ENCODE measurements at regions not wholly inside any gene's neighbourhood (a gene's known extent, or its start where the extent isn't known, plus 50 kb on each side); places are given as distances from the start of the nearest gene placed in this dataset.
A peak's percentile ranks its signal among the peaks of the same experiment; 100 is the strongest.

GRCh38 chr10:109456566-109457301 lies 466.6 kb downstream of the XPNPEP1 start:
- DNase-seq (ENCODE audit: low spot score), result peak; percentile 18
- Histone ChIP-seq H3K79me2 (no peaks in the 10 kb centered on the region), H3K27ac (no peak overlapping the region), H3K4me3 (peak overlapping the region; percentile 29), H3K4me2 (peak overlapping the region; percentile 99), H3K4me1 (ENCODE audit: insufficient read depth) (no peaks in the 10 kb centered on the region), H3K9me2 (replicated peaks; ENCODE audit: insufficient read depth) (no peaks in the 10 kb centered on the region), H3K9me3 (ENCODE audit: low read depth) (no peaks in the 10 kb centered on the region), H2AFZ (peak overlapping the region; percentile 71), H3K36me3 (replicated peaks; ENCODE audit: insufficient read depth, low read depth) (no peaks in the 10 kb centered on the region), H3K27me3 (peaks cover 45% of the 10 kb centered on the region), H4K20me1 (ENCODE audit: insufficient read depth, poor library complexity, severe bottlenecking) (no peaks in the 10 kb centered on the region)
- TF ChIP-seq EZH2 (IDR thresholded peaks at IDR 0.05; ENCODE audit: borderline replicate concordance) (peak; percentile 44), EZH2phosphoT487 (IDR thresholded peaks at IDR 0.05; ENCODE audit: low read depth, severe bottlenecking, unreplicated experiment) (no peak), CTCF (IDR thresholded peaks at IDR 0.05; ENCODE audit: poor library complexity) (no peak)
- WGBS (ENCODE audit: low lambda C conversion rate, missing lambda C conversion rate), result 1% methylated on average over 56 of the region's 59 CpGs

GRCh38 chr10:109454691-109455090 lies 468.6 kb downstream of the XPNPEP1 start:
- WGBS (ENCODE audit: low lambda C conversion rate, missing lambda C conversion rate), result 32% methylated on average over 1 of the region's 1 CpG
- no peak overlapping the region for H3K27ac ChIP-seq
- no peaks in the 10 kb centered on the region for H3K9me3 ChIP-seq (ENCODE audit: low read depth)
- no peaks in the 10 kb centered on the region for H4K20me1 ChIP-seq (ENCODE audit: insufficient read depth, poor library complexity, severe bottlenecking)
- H3K36me3 ChIP-seq (replicated peaks; ENCODE audit: insufficient read depth, low read depth), result no peaks in the 10 kb centered on the region
- H3K4me2 ChIP-seq, result no peak overlapping the region
- TF ChIP-seq EZH2 (IDR thresholded peaks at IDR 0.05; ENCODE audit: borderline replicate concordance) (no peak), CTCF (IDR thresholded peaks at IDR 0.05; ENCODE audit: poor library complexity) (no peak), EZH2phosphoT487 (IDR thresholded peaks at IDR 0.05; ENCODE audit: low read depth, severe bottlenecking, unreplicated experiment) (no peak)
- H3K27me3 ChIP-seq, result peaks cover 40% of the 10 kb centered on the region
- H2AFZ ChIP-seq, result no peak overlapping the region
- H3K9me2 ChIP-seq (replicated peaks; ENCODE audit: insufficient read depth), result no peaks in the 10 kb centered on the region
- no peak overlapping the region for H3K4me3 ChIP-seq
- no peak for DNase-seq (ENCODE audit: low spot score)
- H3K4me1 ChIP-seq (ENCODE audit: insufficient read depth), result no peaks in the 10 kb centered on the region
- no peaks in the 10 kb centered on the region for H3K79me2 ChIP-seq

GRCh38 chr10:109451879-109452278 lies 471.4 kb downstream of the XPNPEP1 start:
- DNase-seq (ENCODE audit: low spot score), result no peak
- Histone ChIP-seq H3K9me3 (ENCODE audit: low read depth) (no peaks in the 10 kb centered on the region), H3K9me2 (replicated peaks; ENCODE audit: insufficient read depth) (no peaks in the 10 kb centered on the region), H3K79me2 (no peaks in the 10 kb centered on the region), H3K4me1 (ENCODE audit: insufficient read depth) (no peaks in the 10 kb centered on the region), H3K27ac (no peak overlapping the region), H3K4me3 (no peak overlapping the region), H3K4me2 (no peak overlapping the region), H4K20me1 (ENCODE audit: insufficient read depth, poor library complexity, severe bottlenecking) (no peaks in the 10 kb centered on the region), H3K27me3 (peaks cover 21% of the 10 kb centered on the region), H2AFZ (no peak overlapping the region), H3K36me3 (replicated peaks; ENCODE audit: insufficient read depth, low read depth) (no peaks in the 10 kb centered on the region)
- no peak for TF ChIP-seq EZH2 (IDR thresholded peaks at IDR 0.05; ENCODE audit: borderline replicate concordance)
- no peak for TF ChIP-seq CTCF (IDR thresholded peaks at IDR 0.05; ENCODE audit: poor library complexity)
- no peak for TF ChIP-seq EZH2phosphoT487 (IDR thresholded peaks at IDR 0.05; ENCODE audit: low read depth, severe bottlenecking, unreplicated experiment)
- WGBS (ENCODE audit: low lambda C conversion rate, missing lambda C conversion rate), result 89% methylated on average over 2 of the region's 2 CpGs
